ENCODE measurements at regions not wholly inside any gene's neighbourhood (a gene's known extent, or its start where the extent isn't known, plus 50 kb on each side); places are given as distances from the start of the nearest gene placed in this dataset.

DNA sequence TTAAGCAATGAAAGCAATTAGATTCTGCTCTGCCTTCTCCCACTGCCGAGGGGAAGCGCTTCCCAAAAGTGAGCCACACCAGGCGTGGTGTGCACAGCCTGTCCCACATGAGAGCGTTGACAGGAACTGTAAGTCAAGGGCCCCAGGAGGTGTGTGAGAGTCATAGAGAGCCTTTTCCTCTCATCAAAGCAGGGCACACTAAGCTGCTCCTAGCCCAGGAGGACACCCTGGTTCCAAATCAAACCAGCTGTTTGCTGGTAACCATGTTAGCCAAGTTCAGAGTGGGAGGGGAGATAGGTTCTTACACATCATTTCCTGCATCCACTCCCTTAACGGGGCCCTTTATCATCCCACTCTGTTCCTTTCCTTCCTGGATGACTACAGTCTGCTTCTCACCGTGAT is 98.3 kb downstream of the SPTSSA start:
- TF ChIP-seq, protein P1, sequence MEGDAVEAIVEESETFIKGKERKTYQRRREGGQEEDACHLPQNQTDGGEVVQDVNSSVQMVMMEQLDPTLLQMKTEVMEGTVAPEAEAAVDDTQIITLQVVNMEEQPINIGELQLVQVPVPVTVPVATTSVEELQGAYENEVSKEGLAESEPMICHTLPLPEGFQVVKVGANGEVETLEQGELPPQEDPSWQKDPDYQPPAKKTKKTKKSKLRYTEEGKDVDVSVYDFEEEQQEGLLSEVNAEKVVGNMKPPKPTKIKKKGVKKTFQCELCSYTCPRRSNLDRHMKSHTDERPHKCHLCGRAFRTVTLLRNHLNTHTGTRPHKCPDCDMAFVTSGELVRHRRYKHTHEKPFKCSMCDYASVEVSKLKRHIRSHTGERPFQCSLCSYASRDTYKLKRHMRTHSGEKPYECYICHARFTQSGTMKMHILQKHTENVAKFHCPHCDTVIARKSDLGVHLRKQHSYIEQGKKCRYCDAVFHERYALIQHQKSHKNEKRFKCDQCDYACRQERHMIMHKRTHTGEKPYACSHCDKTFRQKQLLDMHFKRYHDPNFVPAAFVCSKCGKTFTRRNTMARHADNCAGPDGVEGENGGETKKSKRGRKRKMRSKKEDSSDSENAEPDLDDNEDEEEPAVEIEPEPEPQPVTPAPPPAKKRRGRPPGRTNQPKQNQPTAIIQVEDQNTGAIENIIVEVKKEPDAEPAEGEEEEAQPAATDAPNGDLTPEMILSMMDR (IDR thresholded peaks at IDR 0.05) = no peak
- no peak for TF ChIP-seq POLR2A (IDR thresholded peaks at IDR 0.05)

Measured in heart left ventricle (tissue), 13 donors.